Keratinocyte (primary cell): ENCODE measurements at regions not wholly inside any gene's neighbourhood (a gene's known extent, or its start where the extent isn't known, plus 50 kb on each side); places are given as distances from the start of the nearest gene placed in this dataset.

ENCODE experiments used
- DNase-seq: peaks from one replicate; pipeline ENCODE4 v3.0.0-alpha.2; 2011; ENCODE audit warnings: low read depth, missing footprints, low spot score
- FAIRE-seq: peaks from 2 replicates; lab custom pipeline; 2011; peaks lifted over from hg19 to GRCh38; lab: Jason Lieb, UNC
- H2AFZ ChIP-seq: 2 replicates; pipeline ENCODE4 v1.6.0; 2012; ENCODE audit warnings: low read length, control low read depth, inconsistent platforms; ENCODE audit not compliant: control insufficient read depth
- H3K27ac ChIP-seq: 2 replicates; pipeline ENCODE4 v1.5.1; 2011; ENCODE audit warnings: low read length; ENCODE audit not compliant: control insufficient read depth, insufficient read depth
- H3K27me3 ChIP-seq: 3 replicates; pipeline ENCODE4 v1.6.0; 2011; ENCODE audit warnings: low read length; ENCODE audit not compliant: control insufficient read depth, insufficient read depth; ENCODE audit errors: extremely low read depth
- H3K36me3 ChIP-seq, 2 experiments: 2 replicates in 1 of 2; 3 replicates in 1 of 2; pipeline ENCODE4 v1.5.1; 2011; ENCODE audit warnings: low read length in 2 of 2, mild to moderate bottlenecking in 1 of 2; ENCODE audit not compliant: control insufficient read depth in 2 of 2, insufficient read depth in 2 of 2; ENCODE audit errors: extremely low read depth in 1 of 2
- H3K4me1 ChIP-seq: 3 replicates; pipeline ENCODE4 v1.5.1; 2011; ENCODE audit warnings: low read length; ENCODE audit not compliant: control insufficient read depth, insufficient read depth; ENCODE audit errors: extremely low read depth
- H3K4me2 ChIP-seq: 3 replicates; pipeline ENCODE4 v1.6.0; 2011; ENCODE audit warnings: low read depth, low read length; ENCODE audit not compliant: control insufficient read depth, insufficient read depth; ENCODE audit errors: extremely low read depth
- H3K4me3 ChIP-seq, 3 experiments: fragments of 200-600 bp in 1 of 3; sonication (generic) in 1 of 3; 2 replicates in 2 of 3; 3 replicates in 1 of 3; pipeline ENCODE4 v1.5.1; 2011 to 2016; ENCODE audit warnings: low read length in 3 of 3, mild to moderate bottlenecking in 3 of 3, control low read depth in 2 of 3, inconsistent platforms in 1 of 3, low read depth in 1 of 3, mixed read lengths in 1 of 3, mixed run types in 1 of 3, moderate library complexity in 1 of 3; ENCODE audit not compliant: control insufficient read depth in 2 of 3, insufficient read depth in 2 of 3; ENCODE audit errors: extremely low read depth in 1 of 3
- H3K79me2 ChIP-seq: 2 replicates; pipeline ENCODE4 v1.6.0; 2012; ENCODE audit warnings: low read length; ENCODE audit not compliant: control insufficient read depth, insufficient read depth
- H3K9ac ChIP-seq: 3 replicates; pipeline ENCODE4 v1.6.0; 2011; ENCODE audit warnings: low read length; ENCODE audit not compliant: control insufficient read depth, insufficient read depth; ENCODE audit errors: extremely low read depth
- H3K9me1 ChIP-seq: 3 replicates; pipeline ENCODE4 v1.6.0; 2011; ENCODE audit warnings: low read length; ENCODE audit not compliant: control insufficient read depth, insufficient read depth; ENCODE audit errors: extremely low read depth
- H3K9me3 ChIP-seq: 2 replicates; pipeline ENCODE4 v1.5.1; 2012; ENCODE audit warnings: low read depth, low read length; ENCODE audit not compliant: control insufficient read depth
- H4K20me1 ChIP-seq: 3 replicates; pipeline ENCODE4 v1.6.0; 2011; ENCODE audit warnings: low read length; ENCODE audit not compliant: control insufficient read depth, insufficient read depth; ENCODE audit errors: extremely low read depth
- CTCF ChIP-seq, 3 experiments: IDR thresholded peaks in 1 of 3; conservative IDR thresholded peaks in 1 of 3; optimal IDR thresholded peaks in 1 of 3; 2 replicates in 2 of 3; 3 replicates in 1 of 3; pipeline versions ENCODE3 to v1.5.1; 2011; ENCODE audit warnings: low read length in 3 of 3, mild to moderate bottlenecking in 3 of 3, moderate library complexity in 2 of 3, control low read depth in 1 of 3, inconsistent platforms in 1 of 3; ENCODE audit not compliant: insufficient read depth in 2 of 3; ENCODE audit errors: extremely low read depth in 1 of 3
- EZH2 ChIP-seq: IDR thresholded peaks from one replicate; pipeline ENCODE4 v1.6.1; 2012; ENCODE audit warnings: inconsistent platforms, mild to moderate bottlenecking, low read length, moderate library complexity
- dilution Hi-C: fragments of 300-500 bp; cut with MboI; formaldehyde crosslinking; loops from one replicate; pipeline ENCODE4 v1.7.0; 2020; ENCODE audit warnings: low sequenced_read_pairs; ENCODE audit not compliant: extremely low pct_ligation_motif_present

GRCh38 chr2:226267516-226268289 is 531.9 kb downstream of the IRS1 start:
- Histone ChIP-seq H3K9ac (no peak overlapping the region), H3K9me3 (no peaks in the 10 kb centered on the region), H2AFZ (no peak overlapping the region), H3K4me2 (no peak overlapping the region), H3K9me1 (no peaks in the 10 kb centered on the region), H3K27ac (no peak overlapping the region), H3K4me1 (no peaks in the 10 kb centered on the region), H4K20me1 (no peaks in the 10 kb centered on the region), H3K4me3 (no peak overlapping the region), H3K36me3 (no peaks in the 10 kb centered on the region), H3K27me3 (no peaks in the 10 kb centered on the region), H3K79me2 (no peaks in the 10 kb centered on the region)
- TF ChIP-seq CTCF (optimal IDR thresholded peaks at IDR 0.05 in 1 of 3, IDR thresholded peaks at IDR 0.05 in 1 of 3, conservative IDR thresholded peaks at IDR 0.05 in 1 of 3; ENCODE audit: extremely low read depth in 1 of 3, insufficient read depth in 2 of 3, low read length in 3 of 3) (no peak), EZH2 (no peak)
- dilution Hi-C loops, result no loop called here
- DNase-seq (no peak), FAIRE-seq (no peak)

GRCh38 chr2:226256709-226257376 is 542.8 kb downstream of the IRS1 start:
- H3K4me1 ChIP-seq, result no peaks in the 10 kb centered on the region
- no peaks in the 10 kb centered on the region for H3K9me1 ChIP-seq
- no peaks in the 10 kb centered on the region for H3K9me3 ChIP-seq
- FAIRE-seq (peak; percentile 20), DNase-seq (no peak)
- no peaks in the 10 kb centered on the region for H3K79me2 ChIP-seq
- no peaks in the 10 kb centered on the region for H3K36me3 ChIP-seq
- no peak overlapping the region for H3K4me2 ChIP-seq
- no peaks in the 10 kb centered on the region for H4K20me1 ChIP-seq
- H2AFZ ChIP-seq, result no peak overlapping the region
- H3K27ac ChIP-seq, result no peak overlapping the region
- H3K27me3 ChIP-seq, result no peaks in the 10 kb centered on the region
- dilution Hi-C loops, result no loop called here
- no peak overlapping the region for H3K9ac ChIP-seq
- H3K4me3 ChIP-seq, result no peak overlapping the region
- no peak for TF ChIP-seq CTCF (optimal IDR thresholded peaks at IDR 0.05 in 1 of 3, IDR thresholded peaks at IDR 0.05 in 1 of 3, conservative IDR thresholded peaks at IDR 0.05 in 1 of 3; ENCODE audit: extremely low read depth in 1 of 3, insufficient read depth in 2 of 3, low read length in 3 of 3)
- no peak for TF ChIP-seq EZH2
